ENCODE measurements at regions not wholly inside any gene's neighbourhood (a gene's known extent, or its start where the extent isn't known, plus 50 kb on each side); places are given as distances from the start of the nearest gene placed in this dataset.

DNA sequence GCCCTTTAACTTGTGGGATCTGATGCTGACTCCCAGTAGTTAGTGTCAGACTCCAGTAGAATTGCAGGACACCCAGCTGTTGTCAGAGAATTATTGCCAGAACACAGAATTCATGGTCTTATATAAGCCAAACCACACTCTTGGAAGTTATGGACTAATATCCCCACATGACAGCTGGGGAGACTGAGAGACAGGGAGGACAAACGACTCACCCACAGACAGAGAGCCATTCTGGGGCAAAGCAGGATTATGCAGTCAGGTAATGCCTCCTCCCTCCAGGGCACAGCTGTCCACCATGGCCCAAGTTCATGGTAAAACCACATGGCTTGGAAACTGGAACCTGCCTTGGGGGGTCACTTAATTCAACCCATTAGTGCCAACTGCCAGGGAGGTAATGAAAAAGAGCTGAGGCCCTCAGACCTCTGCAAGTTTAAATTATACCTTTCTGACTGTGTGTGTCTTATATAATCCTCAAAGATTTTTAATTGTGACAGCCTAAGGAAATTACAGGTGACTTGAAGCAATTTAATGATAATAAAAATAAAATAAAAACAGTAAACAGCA lies 299.5 kb downstream of the BUD13 start:
- no peak for DNase-seq (ENCODE audit: low read depth)

DNA sequence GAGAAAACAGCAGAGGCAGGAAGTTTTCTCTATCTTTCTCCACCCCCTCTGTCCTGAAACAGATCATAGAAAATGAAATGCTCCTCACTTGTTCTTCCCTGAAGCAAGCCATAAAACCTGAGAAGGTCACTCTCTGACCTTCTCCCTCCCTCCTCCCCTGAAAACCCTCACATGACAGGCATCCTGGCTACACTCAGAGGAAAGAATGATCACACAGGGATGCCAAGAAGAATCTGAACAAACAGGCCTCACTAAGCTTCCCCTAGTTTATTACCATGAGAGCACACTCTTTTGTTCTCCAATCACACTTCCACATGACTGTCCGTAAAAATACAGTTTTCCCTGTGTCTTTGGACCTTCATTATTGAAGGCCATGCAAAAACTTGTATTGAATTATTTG lies 300.1 kb downstream of the BUD13 start:
- DNase-seq (ENCODE audit: low read depth): no peak

DNA sequence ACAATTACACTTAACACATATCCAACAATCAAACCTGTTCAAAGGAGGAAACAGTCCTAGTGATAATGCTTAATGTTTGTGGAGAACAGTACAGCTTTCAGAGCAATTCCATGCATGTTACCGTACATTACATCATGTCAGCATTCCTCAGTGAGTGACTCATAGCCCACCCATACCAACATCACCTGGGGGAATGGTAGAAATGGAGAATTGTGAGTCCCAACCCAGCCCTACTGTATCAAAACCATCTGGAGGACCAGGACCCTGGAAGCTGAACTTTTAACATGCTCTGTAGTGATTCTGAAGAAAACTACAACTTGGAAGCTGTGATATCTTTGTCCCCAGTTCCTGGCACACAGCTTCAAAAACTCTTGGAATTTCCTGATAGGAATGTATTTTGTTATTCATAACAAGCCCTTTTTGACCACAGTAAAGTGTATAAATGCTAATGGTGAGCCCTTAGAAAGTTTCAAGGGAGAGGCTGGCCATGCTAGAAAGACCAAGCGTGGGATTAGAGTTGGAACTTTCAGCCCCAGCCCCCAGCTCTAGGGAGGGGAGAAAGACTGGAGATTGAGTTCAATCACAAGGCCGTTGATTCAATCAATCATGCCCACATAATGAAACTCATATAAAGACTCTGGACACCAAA lies 301.1 kb downstream of the BUD13 start:
- no peak for DNase-seq (ENCODE audit: low read depth)

DNA sequence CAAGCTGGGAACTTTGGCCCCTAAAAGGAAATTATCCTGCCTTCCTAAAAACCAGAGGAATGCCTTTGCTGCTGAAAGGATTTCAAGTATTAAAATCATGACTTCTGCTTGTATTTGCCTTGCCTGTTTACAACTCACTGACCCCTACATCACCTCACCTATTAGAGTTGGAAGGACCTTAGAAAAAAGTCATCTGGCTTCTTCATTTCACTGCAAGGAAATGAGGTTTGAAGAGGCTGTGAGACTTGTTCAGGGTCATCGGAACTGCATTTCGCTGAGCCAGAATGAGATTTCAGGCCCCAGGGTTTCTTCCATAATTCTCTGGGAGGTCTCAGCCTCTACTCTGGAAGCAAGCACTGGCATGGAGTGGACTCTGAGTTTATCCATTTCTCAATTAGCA lies 304.1 kb downstream of the BUD13 start:
- DNase-seq (ENCODE audit: low read depth): no peak

DNA sequence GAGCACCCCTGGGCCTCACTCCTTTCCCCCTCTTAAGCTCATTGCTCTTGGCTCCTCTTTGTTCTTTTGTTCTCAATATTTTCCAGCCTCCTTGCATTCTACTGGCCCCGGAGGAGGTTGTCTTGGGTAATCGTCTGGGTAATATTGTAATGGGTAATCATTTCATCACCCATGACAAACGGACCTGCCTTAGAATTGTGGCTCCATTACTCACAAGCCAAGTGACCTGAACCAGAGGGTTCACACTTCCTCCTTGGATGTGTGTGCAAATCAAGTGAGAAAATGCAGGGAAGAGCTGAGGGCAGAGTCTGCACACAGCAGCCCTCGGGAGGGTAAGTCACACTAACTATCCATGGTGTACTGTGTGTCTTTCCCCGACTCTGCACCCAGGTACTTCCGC lies 305.0 kb downstream of the BUD13 start:
- DNase-seq (ENCODE audit: low read depth): no peak

DNA sequence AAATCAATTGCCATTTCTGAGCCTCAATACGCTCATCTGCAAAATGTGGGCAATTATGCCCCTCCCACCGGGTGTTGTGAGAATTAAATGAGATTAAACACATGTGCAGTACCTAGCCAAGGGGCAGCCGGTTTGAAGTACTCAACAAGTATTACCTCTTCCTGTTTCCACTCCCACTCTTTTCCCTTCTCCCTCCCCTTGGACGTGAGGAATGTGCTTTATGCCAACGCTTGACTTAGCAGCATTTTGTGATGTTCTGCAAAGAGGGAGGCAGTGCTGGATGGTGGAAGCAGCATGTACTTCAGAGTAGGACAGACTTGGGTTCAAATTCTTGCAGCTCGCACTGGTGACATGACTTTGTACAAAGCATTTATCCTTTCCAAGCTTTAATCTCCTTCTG lies 306.0 kb downstream of the BUD13 start:
- no peak for DNase-seq (ENCODE audit: low read depth)

DNA sequence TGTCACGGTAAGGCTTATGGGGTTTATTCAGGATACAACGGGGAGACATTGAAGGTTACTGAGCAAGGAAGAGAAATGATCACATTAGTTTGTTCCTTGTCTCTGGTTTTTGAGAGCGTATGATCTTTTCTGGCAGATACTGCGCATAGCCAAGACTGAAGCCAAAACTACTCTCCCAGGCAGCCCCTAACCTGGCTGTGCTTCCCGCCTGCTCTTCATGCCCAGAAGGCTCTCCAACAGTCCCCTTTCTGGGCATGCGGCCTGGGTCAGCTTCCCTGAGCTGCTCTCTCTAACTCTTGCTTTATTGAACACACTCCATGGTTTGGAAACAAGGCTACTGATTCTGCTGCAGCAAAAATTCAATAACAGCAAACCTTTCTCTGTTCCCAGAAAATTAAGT lies 306.6 kb downstream of the BUD13 start:
- DNase-seq (ENCODE audit: low read depth): no peak

DNA sequence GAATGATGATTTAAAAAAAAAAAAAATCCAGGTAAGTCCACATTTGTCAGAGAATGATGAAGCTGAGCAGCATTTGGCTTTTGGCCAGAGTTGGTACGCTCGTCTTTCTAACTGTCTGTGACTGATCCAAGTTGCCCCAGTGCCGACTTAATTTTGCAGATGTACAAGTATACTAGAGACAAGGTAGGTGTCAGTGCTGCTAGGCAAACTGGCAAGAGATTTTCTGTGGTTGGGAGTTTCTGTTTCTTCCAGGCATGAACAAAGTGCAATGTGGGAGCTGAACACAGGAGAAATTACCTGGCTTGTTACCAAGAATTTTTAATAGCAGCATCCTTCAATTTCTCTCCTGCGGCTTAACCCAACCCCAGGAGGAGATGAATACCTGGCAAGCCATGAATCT lies 307.7 kb downstream of the BUD13 start:
- no peak for DNase-seq (ENCODE audit: low read depth)

DNA sequence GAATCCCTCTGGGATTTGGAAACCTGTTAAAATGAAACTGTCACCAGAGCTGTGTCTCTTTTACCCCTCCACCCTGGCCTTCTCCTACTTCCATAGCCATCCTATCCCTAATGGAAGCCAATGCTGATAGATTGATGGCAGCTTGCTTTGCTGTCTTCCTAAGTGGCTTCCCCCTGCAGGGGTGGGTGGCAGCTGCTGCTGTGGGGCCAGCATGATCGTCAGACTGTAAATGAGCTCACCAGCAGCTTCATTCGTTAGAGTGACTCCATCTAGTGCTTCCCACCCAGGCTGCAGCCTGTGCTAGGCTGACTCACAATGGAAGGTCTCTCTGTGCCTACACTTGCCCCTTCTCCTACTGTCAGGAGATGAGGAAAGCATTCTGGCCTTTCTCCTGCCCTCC lies 311.0 kb downstream of the BUD13 start:
- no peak for DNase-seq (ENCODE audit: low read depth)

DNA sequence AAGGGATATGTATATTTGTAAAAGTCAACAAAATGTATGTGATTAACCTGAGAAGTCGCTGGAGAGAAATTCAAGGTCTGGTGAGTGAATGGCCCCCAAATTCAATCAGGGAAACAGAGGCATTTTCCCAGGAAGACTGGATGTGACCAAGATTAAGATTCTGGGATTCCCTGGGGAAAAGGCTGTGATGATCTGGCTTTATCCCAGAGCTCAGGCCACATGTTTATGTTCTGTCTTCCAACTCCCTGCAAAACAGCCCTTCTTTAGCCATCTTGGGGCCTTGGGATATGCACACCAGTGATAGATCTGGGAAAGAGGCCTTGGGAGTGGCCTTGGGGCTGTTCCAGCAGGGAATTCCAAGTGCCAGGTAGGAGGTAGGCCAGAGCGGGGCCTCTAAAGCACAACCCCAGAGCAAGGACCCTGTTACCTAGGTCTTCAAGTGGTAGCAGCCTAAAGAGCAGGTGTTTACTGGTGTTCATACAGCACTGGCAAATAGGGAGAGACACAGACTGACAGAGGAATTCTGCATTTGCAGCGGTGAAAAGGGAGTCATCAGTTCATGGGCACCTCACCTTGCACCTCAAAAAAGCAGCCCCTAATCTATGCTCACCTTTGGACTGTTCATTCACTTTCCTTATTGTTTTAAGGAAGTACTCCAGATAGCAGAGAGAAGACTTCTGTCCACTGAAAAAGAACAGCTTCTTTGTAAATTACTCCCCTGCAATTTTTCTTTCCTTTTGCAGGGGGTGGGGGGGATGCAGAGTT lies 312.4 kb downstream of the BUD13 start:
- DNase-seq (ENCODE audit: low read depth): no peak

DNA sequence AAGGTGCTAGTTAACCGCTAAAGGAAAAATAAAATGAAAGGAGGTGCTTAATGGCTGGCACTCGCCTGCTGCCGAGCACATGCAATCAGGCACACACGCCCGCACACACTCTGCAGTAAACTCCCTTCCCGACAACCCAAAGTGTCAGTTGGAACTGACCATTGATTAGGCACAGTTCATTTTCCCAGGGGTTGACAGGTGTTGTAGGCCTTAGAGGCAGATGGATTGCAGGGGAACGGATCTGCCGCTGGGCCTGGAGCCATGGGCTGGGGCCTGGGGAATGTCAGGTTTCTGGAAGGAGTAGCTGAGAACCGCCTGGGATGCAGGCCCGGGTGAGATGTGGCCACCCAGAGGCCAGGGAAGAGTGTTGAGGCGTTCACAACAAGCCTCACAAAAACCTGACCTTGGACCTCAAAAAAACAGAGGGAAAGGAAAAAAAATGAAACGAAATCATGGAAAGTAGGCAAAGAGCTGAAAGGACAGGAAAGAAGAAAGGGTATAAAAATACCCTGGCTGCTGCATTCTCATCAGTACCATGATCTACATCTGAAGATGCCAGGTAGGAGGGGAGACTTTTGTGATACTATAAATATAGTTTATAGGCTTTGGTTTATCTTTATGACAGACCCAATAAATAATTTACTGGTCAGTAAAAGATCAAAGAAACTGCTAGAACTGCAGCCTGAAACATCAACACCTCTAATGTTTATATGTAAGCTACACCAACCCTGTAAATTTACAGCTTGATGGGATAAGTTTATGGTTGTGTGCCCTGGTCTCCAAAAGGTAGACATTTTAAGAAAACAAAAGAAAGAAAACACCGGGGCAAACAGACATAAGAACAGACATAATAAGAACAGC lies 313.4 kb downstream of the BUD13 start:
- DNase-seq (ENCODE audit: low read depth): no peak

DNA sequence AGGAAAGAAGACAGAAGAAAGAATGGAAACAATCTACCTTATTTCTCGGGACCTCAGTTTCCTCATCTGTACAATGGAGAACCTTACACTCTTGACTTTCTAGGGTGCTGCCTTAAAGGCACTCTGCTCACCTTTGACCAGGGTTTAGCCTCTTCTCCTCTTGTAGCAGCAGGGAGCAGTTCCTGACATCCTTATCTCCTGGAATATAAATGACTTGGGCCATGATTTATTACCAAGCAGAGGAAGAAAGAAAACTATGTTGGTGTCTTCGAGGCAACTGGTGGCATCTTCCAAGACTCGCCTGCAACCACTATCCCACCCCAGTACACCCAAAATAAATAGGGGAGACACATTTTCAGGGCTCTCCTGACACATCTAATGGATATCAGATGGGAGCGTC lies 314.2 kb downstream of the BUD13 start:
- no peak for DNase-seq (ENCODE audit: low read depth)

DNA sequence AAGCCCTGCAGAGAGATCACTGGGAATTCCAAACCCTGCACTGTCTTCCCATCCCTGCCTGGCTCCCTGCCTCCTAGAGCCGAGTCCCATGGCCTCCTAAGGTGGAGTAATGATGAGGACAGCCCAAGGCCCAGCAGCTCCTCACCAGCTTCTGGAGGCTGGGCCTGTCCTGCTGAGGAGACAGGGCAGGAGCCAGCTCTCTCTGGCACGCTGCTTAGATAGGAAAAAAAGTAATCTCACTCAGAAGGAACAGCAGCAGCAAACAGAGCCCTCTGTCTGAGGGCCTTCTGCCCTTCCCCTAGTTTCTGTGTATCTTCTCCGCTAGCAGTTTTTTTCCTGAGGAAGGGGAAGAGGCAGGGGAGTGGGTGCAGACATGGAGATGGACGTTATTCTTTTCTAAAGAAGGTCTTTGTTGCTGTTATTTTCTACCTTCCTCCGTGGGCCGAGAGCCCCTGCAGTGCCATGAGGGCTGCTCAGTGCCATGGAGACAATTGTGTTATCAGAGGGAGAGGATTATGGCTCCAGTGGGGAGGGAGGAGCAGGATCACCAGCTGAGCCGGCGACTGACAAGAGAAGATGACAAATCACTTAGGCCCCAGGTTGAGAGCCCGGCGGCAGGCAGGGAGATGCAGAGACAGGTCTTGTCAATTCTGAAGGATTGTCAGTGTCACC lies 315.3 kb downstream of the BUD13 start:
- DNase-seq (ENCODE audit: low read depth): no peak

DNA sequence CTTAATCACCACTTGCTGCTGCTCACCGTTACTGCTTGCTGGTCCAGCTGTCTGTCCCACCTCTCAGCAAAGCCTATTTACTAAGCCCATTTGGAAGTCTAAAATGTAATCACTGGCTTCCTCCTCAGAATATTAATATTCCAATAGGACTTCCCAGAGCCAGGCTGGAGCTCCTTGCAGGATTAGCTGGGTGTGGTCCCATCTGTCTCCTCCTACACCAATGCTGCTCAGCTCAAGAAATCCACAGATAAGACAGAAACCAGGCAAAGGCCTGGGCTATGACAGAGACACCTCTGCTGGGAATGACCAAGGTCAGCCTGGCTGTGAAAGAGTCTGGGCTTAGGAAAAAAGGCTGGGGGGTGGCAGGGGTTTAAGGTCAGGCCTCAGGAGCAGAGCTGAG lies 317.8 kb downstream of the BUD13 start:
- DNase-seq (ENCODE audit: low read depth): no peak

DNA sequence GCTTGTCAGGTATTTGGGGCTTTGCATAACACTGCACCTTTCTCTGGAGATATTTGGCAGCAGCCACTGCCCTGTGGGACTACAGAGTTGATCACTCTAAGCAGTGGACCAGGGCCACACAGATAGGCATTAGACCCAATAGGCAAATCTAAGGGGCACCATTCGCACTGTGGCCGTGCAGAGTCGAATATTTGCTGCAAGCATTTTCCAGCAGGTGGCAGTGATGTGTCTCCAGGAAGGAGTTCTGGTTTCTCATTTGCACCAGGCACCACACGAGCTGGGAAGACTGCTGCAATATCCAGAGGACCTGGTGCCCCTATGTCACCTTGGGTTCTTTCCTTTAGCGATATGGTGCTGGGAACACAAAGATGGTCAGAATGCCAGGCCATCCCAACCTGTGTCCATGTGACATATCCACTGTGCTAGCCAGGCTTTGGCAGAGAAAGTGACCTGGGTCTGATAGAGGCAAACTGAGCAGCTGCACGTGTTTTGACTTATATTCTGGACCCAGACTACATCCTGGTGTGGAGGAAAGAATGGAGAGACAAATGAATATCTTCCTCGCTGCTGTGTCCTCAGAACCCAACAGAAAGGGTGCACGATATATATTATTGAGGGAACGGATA lies 318.7 kb downstream of the BUD13 start:
- no peak for DNase-seq (ENCODE audit: low read depth)

DNA sequence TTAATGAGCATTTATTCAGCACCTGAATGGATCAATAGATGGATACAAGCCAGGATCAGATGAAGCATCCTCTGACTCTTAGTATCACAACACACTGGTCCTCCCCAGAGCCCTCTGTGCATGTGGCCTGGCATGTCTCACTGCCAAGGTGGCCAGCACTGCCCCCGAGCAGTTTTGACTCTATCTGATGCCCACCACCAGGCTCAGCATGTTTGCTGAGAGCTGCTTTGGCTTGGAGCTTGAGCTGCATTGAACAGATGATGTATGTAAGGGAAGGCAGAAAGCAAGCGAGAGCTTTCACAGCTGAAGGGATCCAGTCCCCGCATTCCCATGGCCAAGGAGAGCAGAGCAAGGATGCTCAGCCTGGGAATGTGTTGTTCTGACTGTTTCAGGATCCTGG lies 320.3 kb downstream of the BUD13 start:
- DNase-seq (ENCODE audit: low read depth): no peak

DNA sequence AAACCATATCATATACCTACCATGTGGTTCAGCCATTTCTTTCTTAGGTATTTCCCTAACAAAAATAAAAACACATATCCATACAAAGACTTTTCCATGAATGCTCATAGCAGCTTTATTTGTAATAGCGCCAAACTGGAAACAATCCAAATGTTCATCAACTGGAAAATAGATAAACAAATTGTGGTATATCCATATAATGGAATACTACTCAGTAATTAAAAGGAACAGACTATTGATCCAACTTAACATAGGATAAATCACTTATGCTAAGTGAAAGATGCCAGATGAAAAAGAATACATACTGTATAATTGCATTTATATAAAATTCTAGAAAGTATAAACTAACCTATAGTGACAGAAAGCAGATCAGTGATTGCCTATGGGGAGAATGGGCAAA lies 323.3 kb downstream of the BUD13 start:
- DNase-seq (ENCODE audit: low read depth): no peak

DNA sequence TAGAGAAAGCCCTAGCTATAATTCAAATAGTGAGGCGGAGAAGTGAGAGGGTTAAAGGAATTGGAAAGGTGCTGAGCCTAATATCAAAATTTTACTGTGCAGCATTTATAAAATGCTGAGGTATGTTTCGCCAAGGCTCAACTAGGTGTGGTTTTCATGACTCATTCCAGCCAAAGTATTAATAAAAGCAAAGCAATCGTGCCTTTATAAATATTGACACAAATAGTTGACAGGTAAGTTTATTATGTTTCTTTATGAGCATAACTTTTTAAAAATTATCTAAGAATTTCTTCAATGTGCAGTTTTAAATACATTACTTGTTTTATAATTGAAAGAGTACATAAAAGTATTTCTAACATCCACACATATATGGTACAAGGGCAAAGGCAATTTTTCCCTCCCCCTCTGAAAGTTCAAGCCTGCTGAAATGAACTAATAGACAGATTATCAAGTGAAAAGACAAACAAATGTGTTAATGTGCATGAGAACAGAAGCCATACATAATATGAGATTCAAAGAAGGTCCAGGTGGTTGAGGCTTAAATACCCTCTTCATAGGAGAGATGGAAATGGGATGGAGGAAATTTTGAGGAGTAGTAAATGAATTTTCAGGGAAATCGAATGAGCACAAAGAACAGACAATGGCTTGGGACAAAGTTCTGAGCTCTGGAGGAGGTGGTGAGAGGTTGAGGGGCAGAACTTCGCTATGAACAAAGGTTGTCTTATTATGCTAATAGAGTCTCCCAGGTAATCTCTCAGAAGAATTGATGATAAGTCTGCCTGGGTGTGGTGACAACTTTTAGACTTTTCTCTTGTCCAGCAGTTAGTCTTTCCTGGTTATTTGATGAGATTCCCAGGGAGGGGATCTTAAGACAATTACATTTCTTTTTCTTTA lies 326.5 kb downstream of the BUD13 start:
- DNase-seq (ENCODE audit: low read depth): no peak

DNA sequence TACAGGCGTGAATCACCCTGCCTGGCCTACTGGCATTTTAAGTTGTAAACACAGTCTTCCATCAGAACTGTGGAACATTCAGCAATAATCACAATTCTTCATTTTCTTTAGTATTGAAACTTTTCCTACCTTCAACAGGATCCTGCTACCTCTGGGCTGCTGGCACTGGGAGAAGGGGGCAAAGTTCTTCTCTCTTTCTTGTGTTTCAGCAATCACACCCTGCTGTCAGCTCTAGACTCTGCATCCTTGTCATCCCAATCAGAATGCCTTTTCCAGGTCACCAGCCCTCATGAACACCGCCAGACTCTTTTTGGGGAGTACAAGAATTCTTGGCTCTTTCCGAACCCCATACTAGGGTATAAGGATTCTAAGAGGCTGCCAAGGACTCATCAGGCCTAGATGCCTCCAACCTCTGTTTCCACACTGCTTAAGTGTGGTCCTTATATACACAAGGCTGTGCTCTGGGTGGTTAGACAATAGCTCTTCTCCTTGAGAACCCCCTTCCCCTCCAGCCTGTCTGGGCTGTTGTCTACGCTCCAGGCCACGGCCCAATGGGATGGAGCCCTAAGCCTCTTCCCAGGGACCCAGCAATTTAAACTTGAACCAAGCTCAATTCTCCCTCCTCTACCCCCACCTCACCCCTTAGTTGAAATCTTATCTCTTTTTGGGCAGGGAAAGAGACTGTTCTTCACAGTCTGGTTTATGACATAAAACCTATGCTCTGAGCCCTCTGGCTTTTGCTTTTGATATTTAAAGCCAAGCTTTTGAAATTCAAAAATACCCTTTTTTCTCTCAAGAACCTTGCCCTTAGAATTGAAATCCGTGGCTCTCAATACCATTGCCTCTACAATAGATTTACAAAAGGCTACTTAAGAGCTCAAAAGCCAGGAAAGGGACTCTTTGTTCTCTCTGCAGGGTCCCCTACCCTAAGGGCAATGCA lies 327.4 kb downstream of the BUD13 start:
- no peak for DNase-seq (ENCODE audit: low read depth)
